Caco-2 (cell line): ENCODE measurements at regions not wholly inside any gene's neighbourhood (a gene's known extent, or its start where the extent isn't known, plus 50 kb on each side); places are given as distances from the start of the nearest gene placed in this dataset.
A peak's percentile ranks its signal among the peaks of the same experiment; 100 is the strongest.

Source experiments
- BruUV-seq: library from RNA; stranded (reverse); fragments of 400-500 nt; replicated peaks from 2 replicates; lab custom pipeline; 2021; lab: Mats Ljungman, UMichigan
- CTCF ChIA-PET: fragments of 300-600 bp; sonication (Branson Sonifier 250); formaldehyde crosslinking; loops from one replicate; lab custom pipeline; 2022; ENCODE audit warnings: antibody characterized with exemption; lab: Charles Lee
- POLR2A ChIA-PET: fragments of 300-600 bp; sonication (Branson Sonifier 250); formaldehyde crosslinking; loops from one replicate; lab custom pipeline; 2022; ENCODE audit warnings: antibody characterized with exemption; lab: Charles Lee
- DNase-seq, 2 experiments: peaks; one replicate each; pipeline versions ENCODE4 v3.0.0 to v3.0.0-alpha.2; 2020 to 2022
- H3K27me3 ChIP-seq: replicated peaks from 2 replicates; pipeline ENCODE4 v1.6.0; 2011; ENCODE audit warnings: low read length; ENCODE audit not compliant: control insufficient read depth, insufficient read depth
- H3K36me3 ChIP-seq: 2 replicates; pipeline ENCODE4 v1.5.1; 2011; ENCODE audit warnings: low read length; ENCODE audit not compliant: control insufficient read depth, insufficient read depth
- H3K4me1 ChIP-seq: fragments of 250-450 bp; sonication (Bioruptor Pico); 2 replicates; pipeline ENCODE4 v1.5.1; 2020; ENCODE audit warnings: mild to moderate bottlenecking
- H3K4me3 ChIP-seq: 2 replicates; pipeline ENCODE4 v1.5.1; 2011; ENCODE audit warnings: low read depth, mild to moderate bottlenecking, control low read depth, low read length
- H3K9me3 ChIP-seq: fragments of 250-450 bp; sonication (Bioruptor Pico); 2 replicates; pipeline ENCODE4 v1.5.1; 2020; ENCODE audit warnings: mild to moderate bottlenecking, moderate library complexity
- H3K27ac Mint-ChIP-seq: one replicate; pipeline ENCODE4 v1.8.0; 2022; ENCODE audit warnings: mixed read lengths; ENCODE audit not compliant: unreplicated experiment
- H3K27me3 Mint-ChIP-seq: one replicate; pipeline ENCODE4 v1.8.0; 2022; ENCODE audit warnings: mixed read lengths; ENCODE audit not compliant: insufficient read depth, unreplicated experiment
- H3K36me3 Mint-ChIP-seq: one replicate; pipeline ENCODE4 v1.8.0; 2022; ENCODE audit warnings: mild to moderate bottlenecking, mixed read lengths; ENCODE audit not compliant: insufficient read depth, unreplicated experiment
- H3K4me1 Mint-ChIP-seq: one replicate; pipeline ENCODE4 v1.8.0; 2022; ENCODE audit warnings: low read depth, mixed read lengths; ENCODE audit not compliant: unreplicated experiment
- H3K4me3 Mint-ChIP-seq: one replicate; pipeline ENCODE4 v1.8.0; 2022; ENCODE audit warnings: mild to moderate bottlenecking, moderate library complexity, mixed read lengths; ENCODE audit not compliant: unreplicated experiment
- H3K9me3 Mint-ChIP-seq: one replicate; pipeline ENCODE4 v1.8.0; 2022; ENCODE audit warnings: mixed read lengths; ENCODE audit not compliant: unreplicated experiment
- CTCF ChIP-seq, 2 experiments: fragments of 200-600 bp in 1 of 2; IDR thresholded peaks; 1 replicate in 1 of 2; 2 replicates in 1 of 2; pipeline versions ENCODE4 v1.5.1 to v1.8.0; 2011 to 2022; ENCODE audit warnings: antibody characterized with exemption in 1 of 2, control low read depth in 1 of 2, inconsistent platforms in 1 of 2, low read depth in 1 of 2, low read length in 1 of 2, mild to moderate bottlenecking in 1 of 2, moderate library complexity in 1 of 2; ENCODE audit not compliant: insufficient read depth in 1 of 2, severe bottlenecking in 1 of 2, unreplicated experiment in 1 of 2
- intact Hi-C: fragments of 100-400 bp; cut with micrococcal nuclease; formaldehyde crosslinking; loops from one replicate; pipeline ENCODE4 v1.10.0; 2022; ENCODE audit not compliant: unreplicated experiment

GRCh38 chr2:190127651-190128050, 65.1 kb upstream of the MSTN start:
- ChIA-PET POLR2A (no interaction called here), CTCF (interaction anchor here (0.7 kb wide), 1 partner anchor 47 kb away, joined by 3 read pairs; no protein-coding TSS in a partner anchor)
- H3K36me3 ChIP-seq, result no peaks in the 10 kb centered on the region
- H3K9me3 ChIP-seq, result peaks cover 6% of the 10 kb centered on the region; the same call in 1 of the 2 replicates
- no peaks in the 10 kb centered on the region for H3K27me3 ChIP-seq
- no peak overlapping the region for H3K4me3 Mint-ChIP-seq
- no peaks in the 10 kb centered on the region for H3K27me3 Mint-ChIP-seq
- H3K36me3 Mint-ChIP-seq, result no peaks in the 10 kb centered on the region
- DNase-seq, result no peak
- BruUV-seq, result no TSS peak
- H3K4me3 ChIP-seq, result no peak overlapping the region
- H3K4me1 ChIP-seq, result no peaks in the 10 kb centered on the region
- H3K4me1 Mint-ChIP-seq, result no peaks in the 10 kb centered on the region
- H3K27ac Mint-ChIP-seq, result no peak overlapping the region
- no peak for TF ChIP-seq CTCF (IDR thresholded peaks at IDR 0.05; ENCODE audit: insufficient read depth in 1 of 2, low read depth in 1 of 2, low read length in 1 of 2, severe bottlenecking in 1 of 2, unreplicated experiment in 1 of 2)
- intact Hi-C loops, result no loop called here
- H3K9me3 Mint-ChIP-seq, result peaks cover 25% of the 10 kb centered on the region

DNA sequence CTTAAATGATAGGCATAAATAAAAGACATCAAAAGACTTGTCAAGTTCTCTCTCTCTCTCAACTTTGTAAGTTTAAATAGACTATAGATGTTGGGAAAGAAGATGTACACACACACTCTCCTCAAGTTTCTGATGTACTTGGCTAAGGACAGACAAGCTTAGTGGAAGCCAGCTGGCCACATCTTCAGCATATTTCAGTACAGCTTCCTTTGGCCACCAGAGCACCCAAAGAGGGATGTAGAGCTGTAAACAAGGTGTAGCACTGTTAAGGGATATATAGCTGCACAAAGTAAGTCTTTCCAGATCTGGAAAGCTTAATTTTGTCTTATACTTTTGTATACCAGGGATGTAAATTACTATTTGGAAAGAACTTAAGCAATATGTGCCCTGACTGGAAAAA, 64.3 kb upstream of the MSTN start:
- Mint-ChIP-seq H3K27me3 (no peaks in the 10 kb centered on the region), H3K36me3 (no peaks in the 10 kb centered on the region), H3K9me3 (peaks cover 16% of the 10 kb centered on the region), H3K4me1 (no peaks in the 10 kb centered on the region), H3K4me3 (no peak overlapping the region), H3K27ac (no peak overlapping the region)
- TF ChIP-seq CTCF (IDR thresholded peaks at IDR 0.05; ENCODE audit: insufficient read depth in 1 of 2, low read depth in 1 of 2, low read length in 1 of 2, severe bottlenecking in 1 of 2, unreplicated experiment in 1 of 2), result no peak
- DNase-seq, result no peak
- Histone ChIP-seq H3K27me3 (no peaks in the 10 kb centered on the region), H3K4me1 (no peaks in the 10 kb centered on the region), H3K36me3 (no peaks in the 10 kb centered on the region), H3K4me3 (no peak overlapping the region), H3K9me3 (peaks cover 6% of the 10 kb centered on the region; the same call in 1 of the 2 replicates)
- intact Hi-C loops, result no loop called here
- BruUV-seq, result no TSS peak
- CTCF ChIA-PET, result interaction anchor here (0.7 kb wide), 1 partner anchor 46 kb away, joined by 3 read pairs; no protein-coding TSS in a partner anchor
- POLR2A ChIA-PET, result no interaction called here

DNA sequence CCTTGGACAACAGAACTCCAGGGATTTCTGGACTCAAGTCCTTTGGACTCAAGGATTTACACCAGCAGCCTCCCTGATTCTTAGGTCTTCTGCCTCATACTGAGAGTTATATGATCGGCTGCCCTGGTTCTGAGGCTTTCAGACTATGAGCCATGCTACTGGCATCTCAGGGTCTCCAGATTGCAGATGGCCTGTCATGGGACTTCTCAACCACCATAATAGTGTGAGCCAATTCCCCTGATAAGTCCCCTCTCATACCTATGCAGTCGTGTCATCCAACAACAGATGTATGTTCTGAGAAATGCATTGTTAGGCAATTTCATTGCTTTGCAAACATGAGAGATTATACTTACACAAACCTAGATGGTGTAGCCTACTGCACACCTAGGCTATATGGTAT, 61.4 kb upstream of the MSTN start:
- CTCF ChIA-PET, result no interaction called here
- DNase-seq, result peak; percentile 21 to 38
- intact Hi-C loops, result no loop called here

More for the DNA sequence above, 61.4 kb upstream of the MSTN start:
- H3K4me1 ChIP-seq, result no peaks in the 10 kb centered on the region
- no peaks in the 10 kb centered on the region for H3K27me3 ChIP-seq
- POLR2A ChIA-PET, result no interaction called here
- no peaks in the 10 kb centered on the region for H3K27me3 Mint-ChIP-seq
- no peak overlapping the region for H3K27ac Mint-ChIP-seq
- no peaks in the 10 kb centered on the region for H3K36me3 Mint-ChIP-seq
- no peaks in the 10 kb centered on the region for H3K36me3 ChIP-seq
- H3K4me3 Mint-ChIP-seq, result no peak overlapping the region
- TF ChIP-seq CTCF (IDR thresholded peaks at IDR 0.05; ENCODE audit: insufficient read depth in 1 of 2, low read depth in 1 of 2, low read length in 1 of 2, severe bottlenecking in 1 of 2, unreplicated experiment in 1 of 2), result no peak
- no peaks in the 10 kb centered on the region for H3K9me3 Mint-ChIP-seq
- no TSS peak for BruUV-seq
- H3K9me3 ChIP-seq, result no peaks in the 10 kb centered on the region
- H3K4me1 Mint-ChIP-seq, result no peaks in the 10 kb centered on the region
- H3K4me3 ChIP-seq, result no peak overlapping the region
